ENCODE measurements at regions not wholly inside any gene's neighbourhood (a gene's known extent, or its start where the extent isn't known, plus 50 kb on each side); places are given as distances from the start of the nearest gene placed in this dataset.

- no peaks in the 10 kb centered on the region for H3K79me2 ChIP-seq (ENCODE audit: insufficient read depth, low read length)
- H3K4me1 Mint-ChIP-seq, result no peaks in the 10 kb centered on the region
- peaks cover 0 to 11% (median 4%) of the 10 kb centered on the region in 7 donors for H3K9me3 Mint-ChIP-seq
Observed at GRCh38 chr10:85402541-85402940, 964.1 kb downstream of the GRID1 start.

GRCh38 chr10:85407088-85407487 lies 959.5 kb downstream of the GRID1 start:
- no peak for DNase-seq
- intact Hi-C loops (cut with micrococcal nuclease), result no loop called here
- no peak overlapping the region for H3K9ac ChIP-seq (ENCODE audit: insufficient read depth, low read length, poor library complexity, severe bottlenecking)

More at GRCh38 chr10:85402541-85402940, 964.1 kb downstream of the GRID1 start:
- Histone ChIP-seq H3K9me3 (replicated peaks in 1 of 2; ENCODE audit: control insufficient read depth in 1 of 2, insufficient read depth in 1 of 2, low read length in 2 of 2) (no peaks in the 10 kb centered on the region), H3K27me3 (ENCODE audit: control insufficient read depth in 2 of 2, insufficient read depth in 2 of 2, low read length in 2 of 2) (no peaks in the 10 kb centered on the region), H3K36me3 (replicated peaks in 1 of 2; ENCODE audit: control insufficient read depth in 1 of 2, insufficient read depth in 2 of 2, low read length in 2 of 2) (no peaks in the 10 kb centered on the region), H3K9ac (ENCODE audit: insufficient read depth, low read length, poor library complexity, severe bottlenecking) (no peak overlapping the region), H3K4me2 (replicated peaks; ENCODE audit: extremely low read depth, low read length, poor library complexity, severe bottlenecking) (no peak overlapping the region), H4K20me1 (ENCODE audit: insufficient read depth, low read length) (no peaks in the 10 kb centered on the region), H3K4me3 (replicated peaks in 1 of 3; ENCODE audit: low read depth in 2 of 3, low read length in 3 of 3) (no peak overlapping the region), H3K27ac (ENCODE audit: low read depth in 1 of 2, low read length in 2 of 2) (no peak overlapping the region), H2AFZ (ENCODE audit: insufficient read depth, low read depth, low read length, poor library complexity, severe bottlenecking) (no peak overlapping the region), H3K4me1 (ENCODE audit: control insufficient read depth in 1 of 2, insufficient read depth in 2 of 2, low read length in 2 of 2) (no peaks in the 10 kb centered on the region)
- no peak for TF ChIP-seq CTCF (IDR thresholded peaks at IDR 0.05)
- Mint-ChIP-seq H3K27me3 (ENCODE audit: low read depth in 3 of 3) (no peaks in the 10 kb centered on the region), H3K4me3 (no peak overlapping the region), H3K36me3 (no peaks in the 10 kb centered on the region), H3K27ac (peak overlapping the region in 1 of 7 donors; percentile 60)
- 100% methylated on average over 1 of the region's 1 CpG for WGBS (ENCODE audit: insufficient coverage)
- no peak for DNase-seq
- intact Hi-C loops (cut with micrococcal nuclease), result no loop called here

More at GRCh38 chr10:85407088-85407487, 959.5 kb downstream of the GRID1 start:
- H3K27me3 ChIP-seq (ENCODE audit: control insufficient read depth in 2 of 2, insufficient read depth in 2 of 2, low read length in 2 of 2), result no peaks in the 10 kb centered on the region
- H3K36me3 Mint-ChIP-seq, result no peaks in the 10 kb centered on the region
- H3K4me2 ChIP-seq (replicated peaks; ENCODE audit: extremely low read depth, low read length, poor library complexity, severe bottlenecking), result no peak overlapping the region
- no peak overlapping the region for H3K27ac ChIP-seq (ENCODE audit: low read depth in 1 of 2, low read length in 2 of 2)
- no peak overlapping the region for H2AFZ ChIP-seq (ENCODE audit: insufficient read depth, low read depth, low read length, poor library complexity, severe bottlenecking)
- no peaks in the 10 kb centered on the region for H3K27me3 Mint-ChIP-seq (ENCODE audit: low read depth in 3 of 3)
- peaks cover 2 to 16% (median 13%) of the 10 kb centered on the region in 7 donors for H3K9me3 Mint-ChIP-seq
- WGBS (ENCODE audit: insufficient coverage), result 70% methylated on average over 3 of the region's 3 CpGs
- no peak overlapping the region for H3K4me3 Mint-ChIP-seq
- no peaks in the 10 kb centered on the region for H3K4me1 Mint-ChIP-seq
- peaks cover 0 to 6% of the 10 kb centered on the region in 2 donors for H3K9me3 ChIP-seq (replicated peaks in 1 of 2; ENCODE audit: control insufficient read depth in 1 of 2, insufficient read depth in 1 of 2, low read length in 2 of 2)
- no peak for TF ChIP-seq CTCF (IDR thresholded peaks at IDR 0.05)
- no peak overlapping the region for H3K4me3 ChIP-seq (replicated peaks in 1 of 3; ENCODE audit: low read depth in 2 of 3, low read length in 3 of 3)
- no peak overlapping the region for H3K27ac Mint-ChIP-seq
- H3K4me1 ChIP-seq (ENCODE audit: control insufficient read depth in 1 of 2, insufficient read depth in 2 of 2, low read length in 2 of 2), result no peaks in the 10 kb centered on the region
- no peaks in the 10 kb centered on the region for H3K36me3 ChIP-seq (replicated peaks in 1 of 2; ENCODE audit: control insufficient read depth in 1 of 2, insufficient read depth in 2 of 2, low read length in 2 of 2)
- no peaks in the 10 kb centered on the region for H3K79me2 ChIP-seq (ENCODE audit: insufficient read depth, low read length)
- no peaks in the 10 kb centered on the region for H4K20me1 ChIP-seq (ENCODE audit: insufficient read depth, low read length)
